GM19035 (cell line): ENCODE measurements at regions not wholly inside any gene's neighbourhood (a gene's known extent, or its start where the extent isn't known, plus 50 kb on each side); places are given as distances from the start of the nearest gene placed in this dataset.

Source experiments
- ATAC-seq: cut with Tn5 transposase; IDR thresholded peaks from one replicate; pipeline ENCODE4 v1.9.1; 2021; ENCODE audit not compliant: unreplicated experiment

DNA sequence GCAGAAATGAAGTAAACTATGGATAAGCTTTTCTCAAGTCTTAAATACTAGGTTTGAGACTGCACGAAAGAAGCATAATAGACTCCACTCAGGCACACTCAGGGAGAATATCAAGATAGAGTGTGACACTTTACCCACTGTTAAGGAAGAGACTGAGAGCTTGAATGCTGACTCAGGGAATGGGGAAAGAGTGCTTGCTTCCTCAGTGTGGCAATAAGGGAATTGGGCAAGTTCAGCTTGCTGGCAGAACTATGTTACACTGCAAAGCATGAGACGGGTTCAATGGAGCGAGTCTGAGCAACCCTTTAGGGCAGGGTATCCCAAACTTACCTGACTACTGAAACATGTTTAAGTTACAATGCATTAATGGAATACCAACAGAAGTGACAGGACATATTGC is 237.7 kb upstream of the MEF2C start:
- ATAC-seq, result no peak

DNA sequence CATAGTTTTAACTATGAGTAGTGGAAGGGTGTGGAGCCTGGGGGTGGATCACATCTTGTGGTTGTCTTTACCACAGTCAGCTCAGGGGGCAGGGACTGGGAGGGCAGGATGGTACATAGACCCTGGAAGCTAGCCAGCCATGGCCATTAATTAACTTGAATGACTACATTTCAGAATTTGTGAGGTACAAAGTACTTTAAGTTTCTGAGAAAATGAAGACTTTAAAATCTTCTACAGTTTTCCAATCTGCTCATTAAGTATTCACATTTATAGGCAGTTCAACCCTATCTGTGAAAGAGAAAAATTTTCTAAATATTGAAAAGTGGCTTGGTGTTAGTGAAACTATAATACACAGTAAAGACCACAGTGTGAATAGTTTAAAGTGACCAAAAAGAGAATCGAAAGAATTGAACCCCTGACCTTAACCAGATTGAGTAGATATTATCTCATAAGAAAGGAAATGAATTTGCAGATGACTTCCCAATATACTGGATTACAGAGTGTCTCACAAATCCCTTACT is 234.2 kb upstream of the MEF2C start:
- no peak for ATAC-seq

DNA sequence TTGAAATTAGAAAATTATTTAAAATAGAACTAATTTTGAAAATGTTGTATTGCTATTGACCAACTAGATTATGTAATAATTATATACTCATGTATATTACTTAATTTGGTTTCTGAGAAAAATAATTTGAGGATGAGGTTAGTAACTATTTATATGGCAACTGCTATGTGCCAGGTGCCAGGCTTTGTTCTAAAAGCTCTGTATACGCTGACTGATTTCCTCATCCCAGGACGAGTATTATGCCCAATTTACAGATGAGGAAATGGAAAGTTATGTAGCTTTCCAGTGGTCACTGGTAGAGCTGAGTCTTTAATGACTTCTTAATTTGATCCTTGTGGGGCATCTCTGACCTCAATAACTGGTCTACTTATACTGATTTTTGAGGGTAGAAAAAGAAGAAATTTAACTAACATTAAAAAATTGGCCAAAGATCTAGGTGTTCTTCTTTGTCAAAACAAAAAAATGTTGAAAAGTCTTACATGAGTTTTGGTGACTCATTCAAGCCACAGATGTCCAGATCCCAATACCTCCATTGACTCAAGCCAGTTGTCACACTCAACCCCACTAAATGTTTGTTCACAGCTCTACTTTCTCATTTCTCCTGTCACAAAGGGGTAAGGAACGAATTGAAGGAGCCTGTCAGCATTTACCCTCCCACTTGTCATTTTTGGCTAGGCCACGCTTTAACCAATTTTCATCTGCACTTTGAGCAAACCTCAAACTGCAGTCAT is 228.1 kb upstream of the MEF2C start:
- ATAC-seq, result no peak

DNA sequence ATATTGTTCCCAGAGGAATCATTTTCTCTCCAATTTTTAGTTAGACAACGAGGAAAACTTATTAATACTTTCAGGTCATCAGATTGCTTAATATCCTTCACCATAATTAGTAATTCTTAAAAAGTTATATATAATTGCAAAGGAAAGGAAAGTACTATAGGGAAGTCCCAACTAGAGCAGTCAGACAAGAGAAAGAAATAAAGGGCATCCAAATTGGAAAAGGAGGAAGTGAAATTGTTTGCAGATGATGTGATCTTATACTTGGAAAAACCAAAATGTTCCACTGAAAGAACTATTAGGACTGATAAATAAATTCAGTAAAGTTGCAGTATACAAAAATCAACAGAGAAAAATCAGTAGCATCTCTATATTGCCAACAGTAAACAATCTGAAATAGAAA is 223.5 kb upstream of the MEF2C start:
- ATAC-seq, result no peak

DNA sequence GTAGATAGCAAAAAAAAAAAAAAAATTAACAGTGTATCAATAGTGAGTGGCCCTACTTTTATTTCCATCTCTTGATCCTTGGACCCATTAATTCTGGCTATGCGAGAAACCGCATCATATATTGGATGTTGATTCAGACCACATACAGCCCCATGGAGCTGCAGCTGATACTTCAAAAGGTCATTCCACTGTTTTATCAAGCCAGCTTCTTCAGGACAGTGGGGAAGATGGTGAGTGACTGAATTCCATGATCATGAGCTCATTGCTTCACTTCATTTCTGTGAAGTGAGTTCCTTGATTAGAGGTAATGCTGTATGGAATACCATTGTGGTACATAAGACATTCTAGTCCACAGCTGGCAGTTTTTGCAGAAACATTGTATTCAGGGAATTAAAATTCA is 222.9 kb upstream of the MEF2C start:
- ATAC-seq, result no peak

DNA sequence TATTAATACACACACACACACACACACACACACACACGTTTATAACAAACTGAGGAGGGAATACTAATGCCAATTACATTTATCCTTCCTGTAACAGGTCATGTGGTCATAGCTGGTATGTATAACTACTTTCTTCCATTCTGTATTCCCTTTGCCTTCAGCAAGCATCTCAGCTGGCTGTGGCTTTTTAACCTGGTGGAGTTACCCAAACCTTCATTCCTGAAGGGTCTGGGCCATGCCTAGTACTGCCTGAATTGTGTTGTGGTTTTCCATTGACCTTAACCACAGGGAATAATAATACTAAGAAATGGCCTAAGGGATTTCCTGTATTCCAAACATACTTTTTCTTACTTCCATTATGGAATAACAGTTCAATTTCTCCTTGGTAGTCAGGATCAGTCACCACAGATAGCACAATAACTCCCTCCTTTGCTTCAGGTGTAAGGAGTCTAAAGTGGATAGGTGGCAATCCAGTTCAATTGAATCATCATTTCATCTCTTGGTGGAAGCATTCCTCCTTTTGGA is 222.2 kb upstream of the MEF2C start:
- ATAC-seq, result no peak

DNA sequence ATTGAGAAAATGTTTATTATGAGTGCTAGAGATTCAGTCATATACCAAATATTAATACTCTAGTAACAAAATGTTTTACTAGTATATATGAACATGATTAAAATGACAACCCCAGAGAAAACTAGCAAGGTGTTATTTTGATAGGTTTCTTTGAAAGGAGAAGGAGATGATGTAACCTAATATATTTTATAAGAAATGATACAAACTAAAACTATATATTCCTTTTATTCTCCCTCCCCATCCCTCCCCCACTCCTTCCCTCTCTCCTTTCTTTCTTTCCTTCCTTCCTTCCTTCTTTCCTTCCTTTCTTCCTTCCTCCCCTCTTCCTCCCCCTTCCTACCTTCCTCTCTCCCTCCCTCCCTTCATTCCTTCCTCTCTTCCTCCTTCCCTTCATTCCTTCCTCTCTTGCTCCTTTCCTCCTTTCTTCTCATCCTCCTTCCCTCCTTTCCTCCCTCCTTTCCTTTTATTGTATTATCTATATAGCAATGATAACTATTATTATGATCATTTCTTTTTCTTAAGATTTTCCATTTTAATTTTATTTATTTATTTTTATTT is 215.3 kb upstream of the MEF2C start:
- no peak for ATAC-seq

DNA sequence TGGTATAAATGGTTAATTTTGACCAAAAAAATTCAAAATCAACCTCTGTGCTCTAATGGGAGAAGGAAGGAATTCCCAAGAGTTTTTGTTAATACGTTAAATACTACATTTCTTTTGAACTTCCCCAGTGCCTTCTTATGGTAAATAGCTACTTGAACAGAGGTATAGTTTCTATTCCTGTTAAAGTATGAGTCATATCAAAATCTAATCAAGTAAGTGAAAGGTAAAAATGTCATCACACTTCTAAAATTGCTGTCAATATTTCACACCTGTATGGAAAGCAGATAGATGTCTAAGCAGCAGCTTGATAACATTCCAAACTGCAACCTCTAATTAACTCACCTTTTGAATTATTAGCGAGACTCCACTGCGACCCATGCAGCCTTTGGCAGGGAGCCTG is 214.1 kb upstream of the MEF2C start:
- peak; percentile 95 for ATAC-seq

DNA sequence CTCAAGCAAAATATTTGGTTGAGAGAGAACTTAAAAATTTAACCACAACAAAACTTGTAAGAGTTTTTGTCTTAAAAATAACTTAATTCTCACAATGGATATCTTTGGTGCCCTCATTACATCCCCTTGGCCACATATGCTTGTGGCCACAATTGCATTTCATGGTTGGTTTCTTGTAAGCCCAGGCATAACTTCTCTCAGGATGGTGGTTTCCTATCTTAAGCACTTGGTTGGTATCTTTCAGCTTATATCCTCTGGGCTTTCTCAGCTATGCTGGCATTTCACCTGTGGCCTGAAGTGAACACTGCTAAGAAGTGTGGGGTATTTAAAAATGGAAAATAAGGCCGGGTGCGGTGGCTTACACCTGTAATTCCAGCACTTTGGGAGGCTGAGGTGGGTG is 212.4 kb upstream of the MEF2C start:
- ATAC-seq, result no peak

DNA sequence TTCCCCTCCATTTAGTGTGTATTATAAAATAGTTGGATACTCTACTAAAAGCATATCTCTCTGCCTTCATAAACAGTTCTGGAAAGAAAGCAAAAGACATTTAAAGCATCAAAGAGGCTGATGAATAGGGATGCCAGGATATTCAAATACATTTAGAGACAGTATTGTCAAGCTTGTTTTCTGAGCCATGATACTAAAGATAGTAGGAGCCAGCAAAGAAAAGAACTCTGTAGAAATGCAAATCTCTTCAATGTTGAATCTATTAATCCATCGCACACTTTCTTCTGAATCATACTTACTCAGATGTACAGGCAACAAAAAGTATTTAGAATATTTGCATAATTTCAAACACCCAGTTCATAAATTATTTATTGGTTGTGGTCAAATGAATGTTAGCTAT is 207.1 kb upstream of the MEF2C start:
- ATAC-seq, result no peak

DNA sequence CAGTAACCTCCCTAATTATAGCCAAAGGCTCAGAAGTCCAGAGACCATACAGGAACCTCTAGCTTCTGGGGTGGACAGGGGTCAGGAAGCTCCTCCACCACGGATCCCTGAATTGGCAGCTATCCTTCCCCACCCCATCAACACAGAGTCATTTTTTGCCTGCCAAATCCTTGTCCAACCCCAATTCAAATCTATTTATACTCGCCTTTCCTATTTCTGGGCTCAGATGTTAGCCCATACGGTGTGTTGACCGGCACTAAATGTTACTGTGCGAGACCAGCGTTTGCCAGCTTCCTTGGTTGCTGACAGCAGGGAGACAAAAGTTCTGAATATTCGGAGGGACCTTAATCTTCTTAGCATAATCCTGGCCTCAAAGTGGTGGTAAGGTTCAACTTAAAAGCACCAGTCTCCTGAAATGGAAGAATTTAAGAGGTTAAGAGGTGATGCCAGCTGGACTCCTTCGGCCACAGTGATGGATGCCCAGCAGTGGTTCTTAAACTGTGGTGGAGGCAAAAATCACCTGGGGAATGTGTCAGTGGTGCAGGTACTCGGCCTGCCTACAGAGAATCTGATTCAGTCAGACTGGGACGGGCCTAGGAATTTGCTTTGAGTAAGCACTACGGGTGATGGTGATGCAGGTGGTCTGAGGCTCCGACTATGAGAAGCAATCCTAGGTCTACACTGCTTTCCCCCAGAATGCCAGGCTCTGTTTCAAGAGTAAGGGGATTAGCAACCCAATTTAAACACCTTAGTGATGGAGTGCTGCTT is 204.8 kb upstream of the MEF2C start:
- ATAC-seq, result no peak

DNA sequence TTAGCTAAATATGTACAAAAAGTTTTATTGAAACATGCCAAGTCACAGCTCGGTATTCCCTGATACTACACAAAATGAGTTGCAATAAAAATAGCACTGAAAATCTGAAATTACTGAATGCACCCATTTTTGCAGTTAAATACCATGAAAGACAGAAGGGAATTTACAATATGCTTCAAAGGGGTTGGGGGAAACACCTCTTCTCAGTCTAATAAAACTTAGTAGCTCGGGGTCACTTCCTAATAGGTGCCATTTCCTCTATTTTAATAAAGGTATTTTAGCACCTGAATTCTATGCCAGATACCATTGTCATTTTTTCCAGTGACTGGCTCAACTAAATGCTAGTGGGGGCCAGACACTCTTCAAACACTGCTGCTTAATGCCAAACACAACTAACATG is 204.1 kb upstream of the MEF2C start:
- ATAC-seq, result no peak

DNA sequence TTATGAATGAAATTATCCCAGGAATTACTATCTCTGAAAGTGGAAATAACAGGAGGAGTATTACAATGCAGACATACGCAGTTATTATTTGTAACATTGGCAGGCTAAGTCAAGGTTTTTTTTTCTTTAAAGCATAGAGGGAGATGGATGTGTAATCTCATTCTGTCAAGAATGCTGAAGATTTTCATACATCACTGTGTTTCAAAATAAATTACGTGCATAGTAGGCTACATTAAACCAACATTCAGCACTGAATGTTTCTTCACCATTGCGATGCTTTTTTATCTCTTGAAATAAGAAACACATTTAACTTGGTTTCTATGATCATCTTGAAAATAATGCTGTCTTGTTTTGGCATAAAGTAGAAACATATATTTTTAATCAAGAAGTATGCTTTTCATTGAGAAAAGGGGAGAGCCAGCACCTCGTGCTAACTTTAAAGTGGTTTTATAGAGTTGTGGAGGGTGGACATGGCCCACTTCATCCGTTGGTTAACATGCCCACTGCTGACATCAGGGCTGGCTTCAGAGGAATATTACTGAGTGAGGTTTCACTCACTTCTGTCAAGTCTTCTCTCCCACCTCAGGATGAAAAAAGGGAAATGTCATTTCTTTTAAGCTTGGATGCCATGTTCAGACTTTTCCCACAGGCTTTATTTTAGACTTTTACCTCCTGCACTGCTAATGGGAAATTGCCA is 203.6 kb upstream of the MEF2C start:
- no peak for ATAC-seq

DNA sequence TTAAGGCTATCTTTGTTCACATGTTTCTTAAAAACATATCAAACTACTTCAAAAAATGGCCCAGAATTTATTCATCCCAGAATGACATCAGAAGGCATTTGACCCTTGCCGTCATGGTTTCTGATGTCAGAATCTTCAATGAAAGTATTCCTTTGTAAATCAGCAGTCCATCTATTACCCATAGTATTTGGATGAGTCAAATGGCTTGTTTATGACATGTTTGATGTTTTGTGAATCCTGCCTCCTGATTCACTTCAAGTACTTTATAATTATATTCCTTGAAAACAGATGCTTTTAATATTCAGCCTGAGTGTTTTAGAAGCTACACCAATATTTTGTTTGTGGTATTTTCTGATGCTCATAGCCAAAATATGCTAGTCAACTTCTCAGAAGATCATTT is 200.8 kb upstream of the MEF2C start:
- ATAC-seq, result no peak

DNA sequence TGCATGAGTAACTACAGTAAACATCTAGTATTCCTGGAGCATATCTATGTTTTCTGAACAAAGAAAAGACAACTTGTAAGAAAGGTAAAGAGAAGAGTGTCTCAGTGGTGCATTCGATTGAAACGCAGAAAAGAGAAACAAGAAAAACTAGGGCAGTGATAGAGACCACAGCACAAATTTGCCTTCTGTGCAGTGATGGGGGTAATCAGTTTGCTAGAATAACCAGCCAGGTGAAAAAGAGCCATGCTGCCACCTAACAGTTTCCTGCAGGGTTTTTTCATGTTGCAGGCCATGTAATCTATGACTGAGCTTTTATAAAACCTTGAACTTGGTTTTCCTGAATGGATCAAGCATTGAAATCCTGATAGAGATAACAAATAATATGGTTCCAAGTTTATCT is 198.4 kb upstream of the MEF2C start:
- peak; percentile 64 for ATAC-seq

DNA sequence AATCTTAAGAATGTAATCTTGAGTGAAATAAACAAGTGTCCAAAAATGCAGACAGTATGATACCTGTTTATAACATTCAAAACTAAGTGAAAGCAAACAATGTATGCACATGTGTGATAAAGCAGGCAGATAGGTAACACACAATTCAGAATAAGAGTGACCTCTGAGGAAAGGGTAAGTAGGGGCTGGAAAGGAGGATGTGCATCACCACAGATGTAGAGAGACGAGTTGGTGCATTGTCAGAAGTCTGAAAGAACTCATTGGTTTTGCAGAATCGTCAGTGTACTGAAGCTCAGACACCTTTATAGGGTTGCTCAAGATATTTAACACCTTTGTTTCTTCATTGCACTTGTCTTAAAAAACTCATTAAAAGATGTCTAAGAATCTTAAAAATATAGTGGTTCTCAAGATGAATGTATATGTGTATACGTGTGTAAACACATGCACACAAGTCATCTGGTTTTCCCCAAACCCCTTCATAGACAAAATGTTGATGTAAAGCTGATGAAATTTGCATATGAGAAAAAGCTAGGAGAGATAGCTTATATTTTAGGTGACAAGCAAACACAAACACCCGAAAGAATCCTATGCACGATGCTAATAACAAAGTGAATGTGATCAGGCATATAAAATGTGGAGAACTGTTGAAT is 197.6 kb upstream of the MEF2C start:
- no peak for ATAC-seq

DNA sequence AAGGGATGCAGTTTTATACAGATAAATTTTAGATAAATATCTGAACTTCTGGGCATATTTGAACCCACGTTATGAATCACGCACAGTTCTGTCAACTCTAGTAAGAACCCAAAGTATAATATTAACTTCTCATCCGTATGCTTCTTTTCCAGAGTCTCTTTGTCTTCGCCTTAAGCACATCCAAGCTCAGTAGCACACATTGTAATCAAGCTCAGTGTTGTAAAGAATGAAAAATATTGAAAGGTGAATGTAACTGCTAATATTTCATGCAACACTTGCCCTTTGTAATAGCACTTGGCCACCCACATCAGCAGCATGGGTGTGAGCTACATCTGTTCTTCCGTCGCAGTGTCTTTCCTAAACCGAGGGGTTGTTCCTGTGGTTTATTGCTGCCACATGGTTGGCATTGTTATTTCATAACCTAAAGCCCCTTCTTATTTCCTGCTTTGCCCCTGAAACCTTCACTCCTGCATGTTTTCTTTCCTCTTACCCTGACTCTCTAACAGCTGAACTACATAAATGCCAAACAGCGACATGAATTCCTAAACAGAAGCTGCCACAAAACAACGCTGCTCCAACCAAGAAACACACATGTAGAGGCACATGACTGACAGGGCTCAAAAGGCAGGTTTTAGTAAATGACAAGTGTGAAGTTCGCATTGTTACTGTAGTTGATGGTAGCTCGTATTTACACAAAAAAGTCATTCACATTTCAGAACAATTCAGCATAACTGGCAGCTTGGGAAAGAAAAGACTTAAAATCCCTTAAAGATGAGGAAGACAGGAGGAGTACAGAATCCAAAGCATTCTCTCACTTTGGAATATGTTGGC is 190.1 kb upstream of the MEF2C start:
- ATAC-seq, result no peak

DNA sequence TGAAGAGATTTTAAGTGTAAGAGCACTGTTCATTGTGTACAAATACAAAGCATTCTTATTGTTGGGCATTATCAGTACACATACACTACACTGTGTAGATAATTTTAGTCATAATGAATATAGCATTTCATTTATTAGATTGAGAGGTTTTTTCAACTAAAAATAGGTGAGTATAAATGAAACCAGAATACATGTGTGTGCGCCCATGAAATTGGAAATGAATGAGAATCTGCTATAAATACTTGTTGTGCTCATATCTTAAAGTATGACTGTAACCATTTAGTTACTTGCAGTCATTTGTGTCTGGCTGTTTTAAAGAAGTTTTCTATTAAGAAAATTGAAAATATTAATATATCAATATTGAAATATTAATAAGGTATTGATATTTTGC is 189.0 kb upstream of the MEF2C start:
- ATAC-seq, result peak; percentile 73

DNA sequence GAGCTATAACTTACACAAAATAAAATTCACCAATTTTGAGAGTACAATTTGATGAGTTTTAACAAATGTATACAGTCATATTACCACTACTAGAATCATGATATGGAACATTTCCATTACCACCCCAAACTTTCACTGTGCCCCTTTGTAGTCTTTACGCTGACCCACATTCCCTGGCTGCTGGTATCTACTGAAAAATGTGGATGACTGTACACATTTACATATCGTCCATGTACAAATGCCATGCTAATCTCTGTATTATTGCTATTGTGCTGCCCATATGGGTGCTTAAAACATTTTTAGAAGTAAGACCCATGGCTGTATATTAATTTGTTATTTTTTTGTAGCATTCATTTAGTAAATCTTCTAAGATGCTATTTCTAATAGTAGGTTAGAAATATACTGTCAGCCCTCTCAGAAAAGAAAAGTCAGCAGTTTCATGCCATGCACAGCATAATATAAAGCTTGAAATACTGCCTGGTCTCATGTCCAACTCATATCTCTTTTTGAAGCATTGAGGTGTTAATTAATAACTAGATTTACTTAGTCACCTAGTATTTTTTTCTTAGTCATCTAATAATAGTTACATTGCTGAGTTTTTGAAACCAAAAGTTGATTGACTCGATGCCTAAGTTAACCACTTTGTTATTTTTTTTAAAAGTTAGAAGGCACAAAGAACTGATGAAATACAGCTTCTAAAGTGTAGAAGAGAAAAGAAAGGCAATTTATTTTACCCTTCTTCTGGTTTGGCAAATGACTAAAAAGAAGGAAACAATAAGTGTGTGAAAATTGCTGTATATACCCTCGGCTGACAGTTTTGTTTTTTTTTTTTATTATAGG is 188.3 kb upstream of the MEF2C start:
- peak; percentile 67 for ATAC-seq
